Parathyroid adenoma (tissue), 2 donors: ENCODE measurements at regions not wholly inside any gene's neighbourhood (a gene's known extent, or its start where the extent isn't known, plus 50 kb on each side); places are given as distances from the start of the nearest gene placed in this dataset.

ENCODE experiments used
- H2AFZ ChIP-seq: fragments of 300-600 bp; sonication (generic); one replicate; pipeline ENCODE4 v1.7.0; 2017; ENCODE audit warnings: antibody characterized with exemption, mild to moderate bottlenecking
- H3K27ac ChIP-seq: fragments of 300-600 bp; sonication (generic); one replicate; pipeline ENCODE4 v1.7.0; 2017
- H3K27me3 ChIP-seq: fragments of 300-600 bp; sonication (generic); one replicate; pipeline ENCODE4 v1.7.0; 2017; ENCODE audit warnings: low read length; ENCODE audit not compliant: control insufficient read depth, insufficient read depth
- H3K36me3 ChIP-seq: fragments of 300-600 bp; sonication (generic); one replicate; pipeline ENCODE4 v1.7.0; 2017; ENCODE audit warnings: low read length; ENCODE audit not compliant: control insufficient read depth, insufficient read depth
- H3K4me1 ChIP-seq: fragments of 300-600 bp; sonication (generic); one replicate; pipeline ENCODE4 v1.7.0; 2017; ENCODE audit warnings: control low read depth
- H3K4me2 ChIP-seq: fragments of 300-600 bp; sonication (generic); one replicate; pipeline ENCODE4 v1.7.0; 2017; ENCODE audit warnings: low read length
- H3K4me3 ChIP-seq: fragments of 300-600 bp; sonication (generic); one replicate; pipeline ENCODE4 v1.7.0; 2017; ENCODE audit warnings: low read depth, low read length
- H3K79me2 ChIP-seq: fragments of 300-600 bp; sonication (generic); one replicate; pipeline ENCODE4 v1.7.0; 2017; ENCODE audit warnings: control low read depth
- H3K9ac ChIP-seq: fragments of 300-600 bp; sonication (generic); one replicate; pipeline ENCODE4 v1.7.0; 2017; ENCODE audit warnings: mild to moderate bottlenecking
- H3K9me3 ChIP-seq: fragments of 300-600 bp; sonication (generic); one replicate; pipeline ENCODE4 v1.7.0; 2017; ENCODE audit warnings: low read length; ENCODE audit not compliant: control insufficient read depth
- TF ChIP-seq, protein P1 (sequence below): fragments of 300-600 bp; sonication (generic); IDR thresholded peaks from one replicate; pipeline ENCODE4 v1.7.0; 2017; ENCODE audit warnings: antibody characterized with exemption, mild to moderate bottlenecking
- donor health status: primary hyperparathyroidism.

DNA sequence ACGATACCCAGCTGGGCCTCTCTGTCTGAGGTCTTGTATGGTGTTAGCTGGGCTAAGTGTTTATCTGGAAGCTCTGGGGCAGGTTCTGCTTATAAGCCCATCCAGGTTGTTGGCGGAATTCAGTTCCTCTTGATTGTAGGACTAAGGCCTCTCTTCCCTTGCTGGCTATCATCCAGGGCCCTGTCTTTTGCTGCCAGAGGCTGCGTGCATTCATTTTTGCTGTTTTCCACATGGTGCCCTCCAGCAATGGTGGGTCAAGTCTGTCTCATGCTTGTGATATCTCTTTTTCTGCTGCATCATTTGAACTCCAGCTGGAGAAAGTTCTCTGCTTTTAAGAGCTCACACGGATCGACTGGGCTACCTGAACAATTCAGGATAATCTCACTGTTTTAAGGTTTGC, 105.7 kb upstream of the ZNF618 start:
- Histone ChIP-seq H2AFZ (no peak overlapping the region), H3K9me3 (no peaks in the 10 kb centered on the region), H3K27ac (no peak overlapping the region), H3K27me3 (no peaks in the 10 kb centered on the region), H3K36me3 (no peaks in the 10 kb centered on the region), H3K4me1 (no peaks in the 10 kb centered on the region), H3K4me3 (no peak overlapping the region), H3K79me2 (no peaks in the 10 kb centered on the region), H3K4me2 (no peak overlapping the region), H3K9ac (no peak overlapping the region)
- TF ChIP-seq, protein P1, sequence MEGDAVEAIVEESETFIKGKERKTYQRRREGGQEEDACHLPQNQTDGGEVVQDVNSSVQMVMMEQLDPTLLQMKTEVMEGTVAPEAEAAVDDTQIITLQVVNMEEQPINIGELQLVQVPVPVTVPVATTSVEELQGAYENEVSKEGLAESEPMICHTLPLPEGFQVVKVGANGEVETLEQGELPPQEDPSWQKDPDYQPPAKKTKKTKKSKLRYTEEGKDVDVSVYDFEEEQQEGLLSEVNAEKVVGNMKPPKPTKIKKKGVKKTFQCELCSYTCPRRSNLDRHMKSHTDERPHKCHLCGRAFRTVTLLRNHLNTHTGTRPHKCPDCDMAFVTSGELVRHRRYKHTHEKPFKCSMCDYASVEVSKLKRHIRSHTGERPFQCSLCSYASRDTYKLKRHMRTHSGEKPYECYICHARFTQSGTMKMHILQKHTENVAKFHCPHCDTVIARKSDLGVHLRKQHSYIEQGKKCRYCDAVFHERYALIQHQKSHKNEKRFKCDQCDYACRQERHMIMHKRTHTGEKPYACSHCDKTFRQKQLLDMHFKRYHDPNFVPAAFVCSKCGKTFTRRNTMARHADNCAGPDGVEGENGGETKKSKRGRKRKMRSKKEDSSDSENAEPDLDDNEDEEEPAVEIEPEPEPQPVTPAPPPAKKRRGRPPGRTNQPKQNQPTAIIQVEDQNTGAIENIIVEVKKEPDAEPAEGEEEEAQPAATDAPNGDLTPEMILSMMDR = no peak

DNA sequence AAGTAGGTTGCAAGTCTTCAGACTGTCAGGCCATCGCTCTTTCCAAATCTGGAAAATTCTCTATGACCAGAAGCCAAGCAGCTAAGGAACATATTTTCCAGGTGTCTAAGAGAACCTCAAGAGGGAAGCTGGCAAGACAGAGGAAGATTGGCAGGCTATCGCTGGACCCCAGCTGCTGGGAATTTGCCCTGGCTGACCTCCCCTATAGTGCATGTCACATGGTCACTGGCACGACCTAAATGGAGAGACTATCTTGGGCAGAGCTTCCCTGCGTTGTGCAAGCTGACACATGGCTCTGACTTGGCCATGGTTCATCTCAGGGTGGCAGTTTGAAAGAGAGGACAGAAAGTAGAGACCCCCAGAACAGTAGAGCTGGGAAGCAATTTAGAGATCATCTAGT, 104.9 kb upstream of the ZNF618 start:
- TF ChIP-seq, protein P1 = no peak
- H3K4me1 ChIP-seq = no peaks in the 10 kb centered on the region
- H2AFZ ChIP-seq = no peak overlapping the region
- no peak overlapping the region for H3K9ac ChIP-seq
- no peak overlapping the region for H3K27ac ChIP-seq
- H3K36me3 ChIP-seq = no peaks in the 10 kb centered on the region
- H3K4me2 ChIP-seq = no peak overlapping the region
- H3K9me3 ChIP-seq = no peaks in the 10 kb centered on the region
- H3K27me3 ChIP-seq = no peaks in the 10 kb centered on the region
- H3K4me3 ChIP-seq = no peak overlapping the region
- H3K79me2 ChIP-seq = no peaks in the 10 kb centered on the region

DNA sequence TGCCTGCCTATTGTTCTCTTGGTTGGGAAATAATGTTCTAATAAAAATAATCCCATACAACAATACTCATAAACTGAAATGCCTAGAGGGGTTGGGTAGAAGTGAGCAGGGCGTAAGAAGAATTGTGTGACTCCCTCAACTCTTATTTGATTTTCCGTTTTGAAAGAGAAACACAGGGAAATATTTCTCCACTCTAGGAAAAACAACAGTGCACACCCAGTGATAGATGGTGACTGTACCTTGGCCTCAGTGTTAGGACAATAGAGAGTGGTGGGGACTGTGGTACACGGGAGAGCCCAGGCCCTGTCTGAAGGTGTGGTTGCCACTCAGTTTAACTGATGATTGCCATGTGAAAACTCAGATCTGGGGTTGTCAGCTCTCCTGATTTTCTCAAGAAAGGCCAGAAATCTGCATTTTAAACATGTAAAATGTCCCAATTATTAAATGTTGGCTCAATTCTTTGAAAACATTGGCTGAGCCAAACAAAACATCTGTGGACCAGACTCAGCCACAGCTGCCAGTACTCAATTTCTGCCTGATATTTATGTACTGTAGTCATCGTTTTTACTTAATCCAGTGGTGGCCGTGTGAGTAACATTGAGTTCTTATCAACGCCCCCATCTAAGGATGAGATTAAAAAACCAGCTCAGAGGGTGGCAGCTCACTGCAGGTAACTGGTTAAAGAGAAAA, 103.8 kb upstream of the ZNF618 start:
- no peaks in the 10 kb centered on the region for H3K36me3 ChIP-seq
- H2AFZ ChIP-seq = no peak overlapping the region
- H3K4me1 ChIP-seq = no peaks in the 10 kb centered on the region
- H3K27me3 ChIP-seq = no peaks in the 10 kb centered on the region
- TF ChIP-seq, protein P1 = no peak
- H3K4me3 ChIP-seq = no peak overlapping the region
- no peak overlapping the region for H3K9ac ChIP-seq
- no peak overlapping the region for H3K27ac ChIP-seq
- H3K4me2 ChIP-seq = no peak overlapping the region
- no peaks in the 10 kb centered on the region for H3K9me3 ChIP-seq
- H3K79me2 ChIP-seq = no peaks in the 10 kb centered on the region

DNA sequence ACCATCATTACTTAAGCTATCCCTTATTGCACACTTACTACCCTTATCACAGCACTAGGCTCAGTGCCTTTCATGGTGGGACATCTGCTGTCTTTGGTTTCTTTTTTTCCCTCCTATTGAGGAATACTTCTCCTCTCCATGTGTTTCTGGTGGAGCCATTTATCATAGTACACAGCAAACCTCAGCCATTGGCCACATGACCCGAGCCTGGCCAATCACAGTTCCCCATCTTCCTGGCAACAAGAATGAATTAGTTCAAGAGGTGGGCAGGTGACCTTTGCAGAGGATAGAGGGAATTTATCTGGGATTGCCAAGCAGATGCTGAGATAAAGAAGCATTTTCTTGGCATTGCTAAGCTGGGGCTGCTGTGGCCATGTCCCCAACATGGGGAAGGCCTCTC, 101.1 kb upstream of the ZNF618 start:
- TF ChIP-seq, protein P1 = no peak
- Histone ChIP-seq H3K79me2 (no peaks in the 10 kb centered on the region), H3K9ac (no peak overlapping the region), H2AFZ (no peak overlapping the region), H3K27me3 (no peaks in the 10 kb centered on the region), H3K4me3 (no peak overlapping the region), H3K4me2 (no peak overlapping the region), H3K36me3 (no peaks in the 10 kb centered on the region), H3K9me3 (no peaks in the 10 kb centered on the region), H3K27ac (no peak overlapping the region), H3K4me1 (no peaks in the 10 kb centered on the region)

DNA sequence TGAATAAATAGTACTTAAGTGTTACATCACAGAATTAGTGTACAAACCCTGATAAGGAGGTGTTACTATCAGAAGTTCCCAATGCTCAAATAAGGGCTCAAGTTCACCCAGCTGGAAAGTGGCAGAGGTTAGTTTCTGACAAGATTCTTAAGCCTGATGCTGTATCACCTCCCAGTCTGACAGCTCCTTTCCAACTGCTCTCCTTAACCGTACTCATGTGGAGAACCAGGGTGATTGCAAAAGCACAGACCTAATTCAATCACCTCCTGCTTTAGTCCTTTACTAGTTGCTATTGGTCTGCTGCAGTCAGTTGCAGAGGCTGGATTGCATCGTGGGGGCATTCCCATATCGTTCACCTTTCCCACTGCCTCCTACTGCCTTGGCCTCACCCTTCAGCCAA, 100.4 kb upstream of the ZNF618 start:
- TF ChIP-seq, protein P1 = no peak
- no peak overlapping the region for H2AFZ ChIP-seq
- no peaks in the 10 kb centered on the region for H3K27me3 ChIP-seq
- H3K36me3 ChIP-seq = no peaks in the 10 kb centered on the region
- H3K27ac ChIP-seq = no peak overlapping the region
- no peaks in the 10 kb centered on the region for H3K9me3 ChIP-seq
- H3K4me1 ChIP-seq = no peaks in the 10 kb centered on the region
- no peak overlapping the region for H3K9ac ChIP-seq
- no peak overlapping the region for H3K4me3 ChIP-seq
- H3K79me2 ChIP-seq = no peaks in the 10 kb centered on the region
- H3K4me2 ChIP-seq = no peak overlapping the region
